H9 (cell line): ENCODE measurements at regions not wholly inside any gene's neighbourhood (a gene's known extent, or its start where the extent isn't known, plus 50 kb on each side); places are given as distances from the start of the nearest gene placed in this dataset.

ENCODE experiments used
- DNase-seq: peaks from one replicate; pipeline ENCODE4 v3.0.0-alpha.2; 2017
- H2AFZ ChIP-seq: one replicate; pipeline ENCODE4 v1.6.1; 2013; ENCODE audit warnings: mild to moderate bottlenecking, low read length, control low read depth, moderate library complexity
- H2AK5ac ChIP-seq: 2 replicates; pipeline ENCODE4 v1.6.1; 2013; ENCODE audit warnings: low read length, control low read depth, mixed read lengths; ENCODE audit not compliant: insufficient read length
- H2BK120ac ChIP-seq: one replicate; pipeline ENCODE4 v1.6.1; 2013; ENCODE audit warnings: low read depth, mild to moderate bottlenecking, low read length, control low read depth, inconsistent platforms; ENCODE audit not compliant: poor library complexity, severe bottlenecking
- H2BK12ac ChIP-seq: 2 replicates; pipeline ENCODE4 v1.6.1; 2013; ENCODE audit warnings: low read length, control low read depth, mixed read lengths, low read depth; ENCODE audit not compliant: insufficient read length
- H2BK15ac ChIP-seq: 2 replicates; pipeline ENCODE4 v1.6.1; 2013; ENCODE audit warnings: low read depth, low read length, control low read depth
- H2BK20ac ChIP-seq: one replicate; pipeline ENCODE4 v1.6.1; 2013; ENCODE audit warnings: low read depth, mild to moderate bottlenecking, low read length, control low read depth, inconsistent platforms; ENCODE audit not compliant: poor library complexity, severe bottlenecking
- H2BK5ac ChIP-seq: 2 replicates; pipeline ENCODE4 v1.6.1; 2013; ENCODE audit warnings: low read length, control low read depth, mixed read lengths; ENCODE audit not compliant: insufficient read length
- H3K14ac ChIP-seq: 2 replicates; pipeline ENCODE4 v1.6.1; 2013; ENCODE audit warnings: low read length, control low read depth; ENCODE audit not compliant: insufficient read depth
- H3K18ac ChIP-seq: 2 replicates; pipeline ENCODE4 v1.6.1; 2013; ENCODE audit warnings: low read depth, mild to moderate bottlenecking, mixed read lengths, low read length, control low read depth; ENCODE audit not compliant: insufficient read length
- H3K23ac ChIP-seq: 2 replicates; pipeline ENCODE4 v1.6.1; 2013; ENCODE audit warnings: low read length, control low read depth, mixed read lengths, low read depth; ENCODE audit not compliant: insufficient read length
- H3K23me2 ChIP-seq: 2 replicates; pipeline ENCODE4 v1.6.1; 2013; ENCODE audit warnings: low read depth, mild to moderate bottlenecking, mixed read lengths, low read length, control low read depth; ENCODE audit not compliant: insufficient read length, poor library complexity, severe bottlenecking
- H3K27ac ChIP-seq: 2 replicates; pipeline ENCODE4 v1.5.1; 2013; ENCODE audit warnings: low read length, control low read depth, mixed read lengths, low read depth; ENCODE audit not compliant: insufficient read length
- H3K27me3 ChIP-seq: 2 replicates; pipeline ENCODE4 v1.6.1; 2013; ENCODE audit warnings: low read length, control low read depth, inconsistent platforms; ENCODE audit not compliant: insufficient read depth
- H3K4ac ChIP-seq: 2 replicates; pipeline ENCODE4 v1.6.1; 2013; ENCODE audit warnings: low read depth, mild to moderate bottlenecking, control low read depth, inconsistent platforms, low read length, moderate library complexity
- H3K4me1 ChIP-seq: 2 replicates; pipeline ENCODE4 v1.6.1; 2013; ENCODE audit warnings: low read length, control low read depth, inconsistent platforms; ENCODE audit not compliant: insufficient read depth
- H3K4me2 ChIP-seq: 2 replicates; pipeline ENCODE4 v1.6.1; 2013; ENCODE audit warnings: low read length, control low read depth, mixed read lengths; ENCODE audit not compliant: insufficient read length, insufficient read depth
- H3K56ac ChIP-seq: 2 replicates; pipeline ENCODE4 v1.6.1; 2013; ENCODE audit warnings: low read depth, mild to moderate bottlenecking, mixed read lengths, low read length, control low read depth; ENCODE audit not compliant: insufficient read length
- H3K79me1 ChIP-seq: 2 replicates; pipeline ENCODE4 v1.6.1; 2013; ENCODE audit warnings: low read depth, mild to moderate bottlenecking, moderate library complexity, low read length, control low read depth, inconsistent platforms; ENCODE audit not compliant: insufficient read depth, poor library complexity, severe bottlenecking
- H3K79me2 ChIP-seq: 2 replicates; pipeline ENCODE4 v1.6.1; 2013; ENCODE audit warnings: low read length, control low read depth, inconsistent platforms; ENCODE audit not compliant: insufficient read depth
- H3K9ac ChIP-seq: 2 replicates; pipeline ENCODE4 v1.6.1; 2013; ENCODE audit warnings: low read length, control low read depth, mixed read lengths; ENCODE audit not compliant: insufficient read length; ENCODE audit errors: extremely low read depth
- H3K9me3 ChIP-seq: one replicate; pipeline ENCODE4 v1.6.1; 2013; ENCODE audit warnings: low read depth, low read length, inconsistent platforms; ENCODE audit not compliant: control insufficient read depth
- H3T11ph ChIP-seq: one replicate; pipeline ENCODE4 v1.6.1; 2013; ENCODE audit warnings: mild to moderate bottlenecking, low read length, control low read depth, inconsistent platforms
- H4K20me1 ChIP-seq: one replicate; pipeline ENCODE4 v1.6.1; 2013; ENCODE audit not compliant: control insufficient read depth, insufficient read length, insufficient read depth
- H4K5ac ChIP-seq: 2 replicates; pipeline ENCODE4 v1.6.1; 2013; ENCODE audit warnings: low read depth, mild to moderate bottlenecking, mixed read lengths, low read length, control low read depth; ENCODE audit not compliant: insufficient read length
- H4K8ac ChIP-seq: replicated peaks from 2 replicates; pipeline ENCODE4 v1.6.1; 2013; ENCODE audit warnings: low read length, control low read depth, mixed read lengths, low read depth; ENCODE audit not compliant: insufficient read length
- H4K91ac ChIP-seq: 2 replicates; pipeline ENCODE4 v1.6.1; 2013; ENCODE audit warnings: low read depth, mild to moderate bottlenecking, moderate library complexity, mixed read lengths, low read length, control low read depth; ENCODE audit not compliant: insufficient read length
- H3K27ac Mint-ChIP-seq, 3 experiments: 2 replicates in 2 of 3; 3 replicates in 1 of 3; pipeline ENCODE4 v1.8.0; 2020 to 2021; ENCODE audit warnings: mixed read lengths in 3 of 3, mild to moderate bottlenecking in 1 of 3, moderate library complexity in 1 of 3
- H3K27me3 Mint-ChIP-seq: 2 replicates; pipeline ENCODE4 v1.8.0; 2021; ENCODE audit warnings: low read depth, mild to moderate bottlenecking, moderate library complexity, mixed read lengths
- H3K36me3 Mint-ChIP-seq, 3 experiments: 2 replicates in 2 of 3; 3 replicates in 1 of 3; pipeline ENCODE4 v1.8.0; 2020 to 2021; ENCODE audit warnings: low read depth in 3 of 3, mixed read lengths in 3 of 3; ENCODE audit not compliant: insufficient read depth in 1 of 3
- H3K4me1 Mint-ChIP-seq, 2 experiments: 2 replicates each; pipeline ENCODE4 v1.8.0; 2020; ENCODE audit warnings: mixed read lengths in 2 of 2
- H3K4me3 Mint-ChIP-seq, 2 experiments: 2 replicates in 1 of 2; 3 replicates in 1 of 2; pipeline ENCODE4 v1.8.0; 2020 to 2021; ENCODE audit warnings: mild to moderate bottlenecking in 2 of 2, mixed read lengths in 2 of 2, moderate library complexity in 1 of 2
- H3K9me3 Mint-ChIP-seq, 2 experiments: 2 replicates in 1 of 2; 3 replicates in 1 of 2; pipeline ENCODE4 v1.8.0; 2020; ENCODE audit warnings: mild to moderate bottlenecking in 2 of 2, mixed read lengths in 2 of 2, moderate library complexity in 1 of 2
- CTCF ChIP-seq: fragments of 200-600 bp; sonication (generic); conservative IDR thresholded peaks from 3 replicates; pipeline ENCODE4 v1.8.0; 2021; ENCODE audit warnings: antibody characterized with exemption, mild to moderate bottlenecking
- WGBS: extraction: QIAGEN DNeasy Blood & Tissue Kit; methylation state at CpG from one replicate; pipeline ENCODE4 v1.1.7; 2013; ENCODE audit warnings: missing lambda C conversion rate, low lambda C conversion rate, mixed read lengths; ENCODE audit not compliant: insufficient read length; ENCODE audit errors: extremely low coverage; 5-methylcytosine and 5-hydroxymethylcytosine counted together

GRCh38 chr7:81233208-81233940 is 314.5 kb upstream of the SEMA3C start:
- no peak overlapping the region for H3K4ac ChIP-seq

More at GRCh38 chr7:81233208-81233940, 314.5 kb upstream of the SEMA3C start:
- Histone ChIP-seq H3K23me2 (no peaks in the 10 kb centered on the region), H3K4me1 (peaks cover 3% of the 10 kb centered on the region; the same call in 1 of the 2 replicates), H2BK15ac (no peak overlapping the region), H4K20me1 (no peaks in the 10 kb centered on the region), H3K27ac (no peak overlapping the region), H3K23ac (no peak overlapping the region), H2BK120ac (no peak overlapping the region), H2BK12ac (no peak overlapping the region), H3K27me3 (no peaks in the 10 kb centered on the region), H3K56ac (no peak overlapping the region), H4K5ac (no peak overlapping the region), H4K8ac (peak overlapping the region; percentile 71), H2AK5ac (no peak overlapping the region), H2BK20ac (no peak overlapping the region), H3K9me3 (no peaks in the 10 kb centered on the region), H3T11ph (no peak overlapping the region), H2BK5ac (no peak overlapping the region), H2AFZ (no peak overlapping the region), H3K9ac (no peak overlapping the region), H3K79me1 (no peaks in the 10 kb centered on the region), H3K18ac (no peak overlapping the region), H3K79me2 (no peaks in the 10 kb centered on the region), H3K14ac (0 out of 2 replicates have a peak overlapping the region, but pooled peaks have one; percentile 42), H4K91ac (no peak overlapping the region), H3K4me2 (no peak overlapping the region)
- Mint-ChIP-seq H3K27me3 (no peaks in the 10 kb centered on the region), H3K27ac (no peak overlapping the region), H3K4me3 (no peak overlapping the region), H3K9me3 (no peaks in the 10 kb centered on the region), H3K4me1 (peaks cover 18 to 19% of the 10 kb centered on the region in 2 experiments), H3K36me3 (no peaks in the 10 kb centered on the region)
- no peak for DNase-seq
- whole genome bisulfite sequencing: no CpG with 5 or more reads among the region's 11 CpGs
- no peak for TF ChIP-seq CTCF
